ENCODE measurements at regions not wholly inside any gene's neighbourhood (a gene's known extent, or its start where the extent isn't known, plus 50 kb on each side); places are given as distances from the start of the nearest gene placed in this dataset.

- DNase-seq (no peak), ATAC-seq (no peak)
- Mint-ChIP-seq H3K9me3 (peaks cover 7% of the 10 kb centered on the region), H3K4me3 (no peak overlapping the region), H3K4me1 (ENCODE audit: low read depth) (no peaks in the 10 kb centered on the region), H3K36me3 (ENCODE audit: insufficient read depth) (no peaks in the 10 kb centered on the region), H3K27me3 (ENCODE audit: low read depth) (no peaks in the 10 kb centered on the region)
These were observed 692.4 kb downstream of the NLGN4X start for GRCh38 chrX:5536261-5536660.

GRCh38 chrX:5528057-5528456, 700.6 kb downstream of the NLGN4X start:
- Mint-ChIP-seq H3K4me3 (no peak overlapping the region), H3K4me1 (ENCODE audit: low read depth) (no peaks in the 10 kb centered on the region), H3K36me3 (ENCODE audit: insufficient read depth) (no peaks in the 10 kb centered on the region), H3K27me3 (ENCODE audit: low read depth) (no peaks in the 10 kb centered on the region), H3K9me3 (peaks cover 19% of the 10 kb centered on the region)
- DNase-seq (no peak), ATAC-seq (no peak)

- Mint-ChIP-seq H3K4me1 (ENCODE audit: low read depth) (no peaks in the 10 kb centered on the region), H3K4me3 (no peak overlapping the region), H3K36me3 (ENCODE audit: insufficient read depth) (no peaks in the 10 kb centered on the region), H3K27me3 (ENCODE audit: low read depth) (no peaks in the 10 kb centered on the region), H3K9me3 (peaks cover 19% of the 10 kb centered on the region)
- ATAC-seq, result no peak
- no peak for DNase-seq
These were observed 702.5 kb downstream of the NLGN4X start for GRCh38 chrX:5526191-5526590.

- Mint-ChIP-seq H3K27me3 (ENCODE audit: low read depth) (no peaks in the 10 kb centered on the region), H3K9me3 (peaks cover 5% of the 10 kb centered on the region), H3K4me3 (no peak overlapping the region), H3K4me1 (ENCODE audit: low read depth) (no peaks in the 10 kb centered on the region), H3K36me3 (ENCODE audit: insufficient read depth) (no peaks in the 10 kb centered on the region)
- no peak for ATAC-seq
- no peak for DNase-seq
These were observed 737.7 kb downstream of the NLGN4X start for GRCh38 chrX:5490786-5491563.

GRCh38 chrX:5474282-5474681, 754.4 kb downstream of the NLGN4X start:
- H3K9me3 Mint-ChIP-seq, result peaks cover 4% of the 10 kb centered on the region
- H3K4me1 Mint-ChIP-seq (ENCODE audit: low read depth), result no peaks in the 10 kb centered on the region
- no peak for ATAC-seq
- H3K4me3 Mint-ChIP-seq, result no peak overlapping the region
- no peaks in the 10 kb centered on the region for H3K27me3 Mint-ChIP-seq (ENCODE audit: low read depth)
- no peak for DNase-seq
- H3K36me3 Mint-ChIP-seq (ENCODE audit: insufficient read depth), result no peaks in the 10 kb centered on the region

- no peak for DNase-seq
These were observed 770.3 kb downstream of the NLGN4X start for GRCh38 chrX:5458300-5458842.

GRCh38 chrX:5449323-5449722, 779.3 kb downstream of the NLGN4X start:
- H3K4me1 Mint-ChIP-seq (ENCODE audit: low read depth), result no peaks in the 10 kb centered on the region

More at GRCh38 chrX:5458300-5458842, 770.3 kb downstream of the NLGN4X start:
- H3K4me1 Mint-ChIP-seq (ENCODE audit: low read depth), result no peaks in the 10 kb centered on the region
- H3K4me3 Mint-ChIP-seq, result no peak overlapping the region
- H3K36me3 Mint-ChIP-seq (ENCODE audit: insufficient read depth), result no peaks in the 10 kb centered on the region
- peaks cover 5% of the 10 kb centered on the region for H3K9me3 Mint-ChIP-seq
- H3K27me3 Mint-ChIP-seq (ENCODE audit: low read depth), result no peaks in the 10 kb centered on the region
- ATAC-seq, result no peak

GRCh38 chrX:5431823-5432222, 796.8 kb downstream of the NLGN4X start:
- Mint-ChIP-seq H3K4me1 (ENCODE audit: low read depth) (no peaks in the 10 kb centered on the region), H3K36me3 (ENCODE audit: insufficient read depth) (no peaks in the 10 kb centered on the region), H3K27me3 (ENCODE audit: low read depth) (no peaks in the 10 kb centered on the region), H3K9me3 (peaks cover 3% of the 10 kb centered on the region), H3K4me3 (no peak overlapping the region)
- DNase-seq (no peak), ATAC-seq (no peak)

More at GRCh38 chrX:5449323-5449722, 779.3 kb downstream of the NLGN4X start:
- Mint-ChIP-seq H3K9me3 (no peaks in the 10 kb centered on the region), H3K4me3 (no peak overlapping the region), H3K36me3 (ENCODE audit: insufficient read depth) (no peaks in the 10 kb centered on the region), H3K27me3 (ENCODE audit: low read depth) (no peaks in the 10 kb centered on the region)
- no peak for DNase-seq
- ATAC-seq, result no peak

- no peaks in the 10 kb centered on the region for H3K27me3 Mint-ChIP-seq (ENCODE audit: low read depth)
- no peaks in the 10 kb centered on the region for H3K9me3 Mint-ChIP-seq
- no peak overlapping the region for H3K4me3 Mint-ChIP-seq
- no peaks in the 10 kb centered on the region for H3K4me1 Mint-ChIP-seq (ENCODE audit: low read depth)
- DNase-seq (no peak), ATAC-seq (no peak)
- H3K36me3 Mint-ChIP-seq (ENCODE audit: insufficient read depth), result no peaks in the 10 kb centered on the region
These were observed 803.5 kb downstream of the NLGN4X start for GRCh38 chrX:5425119-5425518.

GRCh38 chrX:5417381-5417780, 811.3 kb downstream of the NLGN4X start:
- H3K9me3 Mint-ChIP-seq, result no peaks in the 10 kb centered on the region
- ATAC-seq (no peak), DNase-seq (no peak)
- H3K4me1 Mint-ChIP-seq (ENCODE audit: low read depth), result no peaks in the 10 kb centered on the region
- H3K27me3 Mint-ChIP-seq (ENCODE audit: low read depth), result no peaks in the 10 kb centered on the region
- H3K4me3 Mint-ChIP-seq, result no peak overlapping the region
- H3K36me3 Mint-ChIP-seq (ENCODE audit: insufficient read depth), result no peaks in the 10 kb centered on the region

GRCh38 chrX:5415738-5416137, 812.9 kb downstream of the NLGN4X start:
- no peaks in the 10 kb centered on the region for H3K9me3 Mint-ChIP-seq
- DNase-seq (no peak), ATAC-seq (no peak)
- H3K4me1 Mint-ChIP-seq (ENCODE audit: low read depth), result no peaks in the 10 kb centered on the region
- H3K36me3 Mint-ChIP-seq (ENCODE audit: insufficient read depth), result no peaks in the 10 kb centered on the region
- H3K27me3 Mint-ChIP-seq (ENCODE audit: low read depth), result no peaks in the 10 kb centered on the region
- no peak overlapping the region for H3K4me3 Mint-ChIP-seq

GRCh38 chrX:5409106-5409505, 819.6 kb downstream of the NLGN4X start:
- no peaks in the 10 kb centered on the region for H3K4me1 Mint-ChIP-seq (ENCODE audit: low read depth)
- H3K9me3 Mint-ChIP-seq, result no peaks in the 10 kb centered on the region
- no peak overlapping the region for H3K4me3 Mint-ChIP-seq
- ATAC-seq, result no peak
- no peaks in the 10 kb centered on the region for H3K36me3 Mint-ChIP-seq (ENCODE audit: insufficient read depth)
- H3K27me3 Mint-ChIP-seq (ENCODE audit: low read depth), result no peaks in the 10 kb centered on the region
- no peak for DNase-seq

GRCh38 chrX:5402461-5402860, 826.2 kb downstream of the NLGN4X start:
- no peaks in the 10 kb centered on the region for H3K36me3 Mint-ChIP-seq (ENCODE audit: insufficient read depth)
- H3K4me1 Mint-ChIP-seq (ENCODE audit: low read depth), result no peaks in the 10 kb centered on the region
- H3K9me3 Mint-ChIP-seq, result no peaks in the 10 kb centered on the region
- no peak overlapping the region for H3K4me3 Mint-ChIP-seq
- no peaks in the 10 kb centered on the region for H3K27me3 Mint-ChIP-seq (ENCODE audit: low read depth)
- no peak for ATAC-seq
- DNase-seq, result no peak

- Mint-ChIP-seq H3K9me3 (peaks cover 4% of the 10 kb centered on the region), H3K4me1 (ENCODE audit: low read depth) (no peaks in the 10 kb centered on the region), H3K36me3 (ENCODE audit: insufficient read depth) (no peaks in the 10 kb centered on the region), H3K4me3 (no peak overlapping the region), H3K27me3 (ENCODE audit: low read depth) (no peaks in the 10 kb centered on the region)
- DNase-seq, result no peak
- ATAC-seq, result no peak
These were observed 829.3 kb downstream of the NLGN4X start for GRCh38 chrX:5399403-5399802.

- H3K9me3 Mint-ChIP-seq, result peaks cover 4% of the 10 kb centered on the region
- H3K27me3 Mint-ChIP-seq (ENCODE audit: low read depth), result no peaks in the 10 kb centered on the region
- no peaks in the 10 kb centered on the region for H3K4me1 Mint-ChIP-seq (ENCODE audit: low read depth)
- ATAC-seq, result no peak
- H3K36me3 Mint-ChIP-seq (ENCODE audit: insufficient read depth), result no peaks in the 10 kb centered on the region
- no peak overlapping the region for H3K4me3 Mint-ChIP-seq
- DNase-seq, result no peak
These were observed 831.3 kb downstream of the NLGN4X start for GRCh38 chrX:5397409-5397808.
